Astrocyte (in vitro differentiated cells and primary cell): ENCODE measurements at regions not wholly inside any gene's neighbourhood (a gene's known extent, or its start where the extent isn't known, plus 50 kb on each side); places are given as distances from the start of the nearest gene placed in this dataset.

Experiments used
- CTCF ChIP-seq: IDR thresholded peaks from 2 replicates; pipeline ENCODE4 v1.5.1; 2011; ENCODE audit warnings: low read depth, mild to moderate bottlenecking, inconsistent platforms, low read length, moderate library complexity; ENCODE audit not compliant: insufficient read depth
- EZH2 ChIP-seq: IDR thresholded peaks from 2 replicates; pipeline ENCODE4 v1.6.1; 2012; ENCODE audit warnings: mild to moderate bottlenecking, low read length, inconsistent platforms; ENCODE audit not compliant: insufficient read depth

DNA sequence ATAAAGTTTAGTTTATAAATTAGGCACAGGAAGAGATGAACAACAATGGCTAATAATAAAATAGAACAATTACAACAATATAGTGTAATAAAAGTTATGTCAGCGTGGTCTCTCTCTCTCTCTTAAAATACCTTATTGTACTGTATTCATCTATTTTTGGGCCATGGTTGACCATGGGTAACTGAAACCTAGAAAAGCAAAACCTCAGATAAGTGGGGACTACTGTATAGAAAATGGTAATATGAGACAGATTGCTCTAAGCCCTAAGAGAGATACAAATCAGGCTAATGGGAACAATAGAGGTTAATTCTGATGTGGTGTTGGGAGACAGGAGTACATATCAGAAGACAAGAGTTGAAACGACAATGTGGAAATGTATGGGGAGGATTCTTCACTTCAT, 86.2 kb downstream of the ZNF365 start:
- TF ChIP-seq CTCF (no peak), EZH2 (no peak)
